Islet precursor cell (in vitro differentiated cells): ENCODE measurements at regions not wholly inside any gene's neighbourhood (a gene's known extent, or its start where the extent isn't known, plus 50 kb on each side); places are given as distances from the start of the nearest gene placed in this dataset.
A peak's percentile ranks its signal among the peaks of the same experiment; 100 is the strongest.
"Not testable (repeated sequence)": the region's sequence is repeated elsewhere in the genome, so short reads cannot be mapped to it uniquely, and the experiment has no call there.

Experiments
- DNase-seq: peaks from one replicate; pipeline ENCODE4 v3.0.0-alpha.2; 2018

- no peak for DNase-seq
These were observed 172.5 kb upstream of the FOXF1 start for GRCh38 chr16:86337581-86338402.

GRCh38 chr16:86338403-86339115 is 171.8 kb upstream of the FOXF1 start:
- DNase-seq = no peak

- DNase-seq = no peak
These were observed 168.0 kb upstream of the FOXF1 start for GRCh38 chr16:86342161-86342834.

GRCh38 chr16:86343027-86343795 is 167.1 kb upstream of the FOXF1 start:
- DNase-seq = no peak

GRCh38 chr16:86343796-86344585 is 166.3 kb upstream of the FOXF1 start:
- DNase-seq = no peak

- DNase-seq = no peak
These were observed 165.8 kb upstream of the FOXF1 start for GRCh38 chr16:86344586-86344871.

- no peak for DNase-seq
These were observed 165.4 kb upstream of the FOXF1 start for GRCh38 chr16:86344881-86345280.

GRCh38 chr16:86345516-86345915 is 164.8 kb upstream of the FOXF1 start:
- peak; percentile 65 for DNase-seq

GRCh38 chr16:86346034-86346433 is 164.3 kb upstream of the FOXF1 start:
- DNase-seq = no peak

GRCh38 chr16:86347090-86347489 is 163.2 kb upstream of the FOXF1 start:
- no peak for DNase-seq

- no peak for DNase-seq
These were observed 162.3 kb upstream of the FOXF1 start for GRCh38 chr16:86347916-86348555.

GRCh38 chr16:86349338-86349900 is 160.9 kb upstream of the FOXF1 start:
- no peak for DNase-seq

GRCh38 chr16:86350289-86350688 is 160.0 kb upstream of the FOXF1 start:
- no peak for DNase-seq

GRCh38 chr16:86351041-86351784 is 159.1 kb upstream of the FOXF1 start:
- DNase-seq = no peak

- not testable (repeated sequence) for DNase-seq
These were observed 158.6 kb upstream of the FOXF1 start for GRCh38 chr16:86351785-86352139.

- DNase-seq = no peak
These were observed 157.2 kb upstream of the FOXF1 start for GRCh38 chr16:86353148-86353547.

GRCh38 chr16:86353948-86354347 is 156.4 kb upstream of the FOXF1 start:
- no peak for DNase-seq

- DNase-seq = no peak
These were observed 155.4 kb upstream of the FOXF1 start for GRCh38 chr16:86354641-86355513.

GRCh38 chr16:86355531-86355930 is 154.8 kb upstream of the FOXF1 start:
- DNase-seq = no peak

- DNase-seq = no peak
These were observed 154.4 kb upstream of the FOXF1 start for GRCh38 chr16:86355951-86356350.
